ENCODE measurements at regions not wholly inside any gene's neighbourhood (a gene's known extent, or its start where the extent isn't known, plus 50 kb on each side); places are given as distances from the start of the nearest gene placed in this dataset.

DNA sequence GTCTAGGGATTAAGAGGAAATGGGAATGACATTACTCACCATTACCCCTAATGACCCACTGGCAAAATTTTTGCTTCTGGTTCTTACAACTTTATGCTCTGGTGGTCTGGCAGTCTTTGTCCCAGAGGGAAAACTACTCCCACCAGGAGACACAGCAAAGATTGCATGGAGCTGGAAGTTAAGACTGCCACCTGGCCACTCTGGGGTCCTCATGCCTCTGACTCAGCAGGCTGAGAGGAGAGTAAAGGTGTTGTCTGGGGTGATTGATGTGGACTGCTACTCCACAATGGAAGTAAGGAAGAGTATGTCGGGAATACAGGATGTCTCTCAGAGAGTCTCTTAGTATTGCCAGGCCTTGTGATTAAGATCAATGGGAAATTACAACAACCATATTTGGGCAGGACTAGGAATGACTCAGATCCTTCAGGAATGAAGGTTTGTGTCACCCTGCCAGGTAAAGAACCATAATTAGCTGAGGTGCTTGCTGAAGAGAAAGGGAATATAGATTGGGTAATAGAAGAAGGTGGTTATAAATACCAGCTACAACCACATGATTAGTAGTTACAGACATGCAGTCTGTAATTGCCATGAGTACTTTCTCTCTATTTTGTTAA lies 215.5 kb downstream of the GPAT3 start:
- TF ChIP-seq, protein P1, sequence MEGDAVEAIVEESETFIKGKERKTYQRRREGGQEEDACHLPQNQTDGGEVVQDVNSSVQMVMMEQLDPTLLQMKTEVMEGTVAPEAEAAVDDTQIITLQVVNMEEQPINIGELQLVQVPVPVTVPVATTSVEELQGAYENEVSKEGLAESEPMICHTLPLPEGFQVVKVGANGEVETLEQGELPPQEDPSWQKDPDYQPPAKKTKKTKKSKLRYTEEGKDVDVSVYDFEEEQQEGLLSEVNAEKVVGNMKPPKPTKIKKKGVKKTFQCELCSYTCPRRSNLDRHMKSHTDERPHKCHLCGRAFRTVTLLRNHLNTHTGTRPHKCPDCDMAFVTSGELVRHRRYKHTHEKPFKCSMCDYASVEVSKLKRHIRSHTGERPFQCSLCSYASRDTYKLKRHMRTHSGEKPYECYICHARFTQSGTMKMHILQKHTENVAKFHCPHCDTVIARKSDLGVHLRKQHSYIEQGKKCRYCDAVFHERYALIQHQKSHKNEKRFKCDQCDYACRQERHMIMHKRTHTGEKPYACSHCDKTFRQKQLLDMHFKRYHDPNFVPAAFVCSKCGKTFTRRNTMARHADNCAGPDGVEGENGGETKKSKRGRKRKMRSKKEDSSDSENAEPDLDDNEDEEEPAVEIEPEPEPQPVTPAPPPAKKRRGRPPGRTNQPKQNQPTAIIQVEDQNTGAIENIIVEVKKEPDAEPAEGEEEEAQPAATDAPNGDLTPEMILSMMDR (IDR thresholded peaks at IDR 0.05) = no peak
- no peak for TF ChIP-seq POLR2A (IDR thresholded peaks at IDR 0.05)
